MCF 10A (cell line): ENCODE measurements at regions not wholly inside any gene's neighbourhood (a gene's known extent, or its start where the extent isn't known, plus 50 kb on each side); places are given as distances from the start of the nearest gene placed in this dataset.

Experiments used
- BruUV-seq: library from RNA; stranded (reverse); fragments of 400-500 nt; replicated peaks from 2 replicates; lab custom pipeline; 2021; lab: Mats Ljungman, UMichigan
- CTCF ChIA-PET: fragments of 300-600 bp; sonication (Branson Sonifier 250); formaldehyde crosslinking; extraction: SDS; loops from one replicate; lab custom pipeline; 2021; ENCODE audit warnings: antibody characterized with exemption, inconsistent platforms; lab: Yijun Ruan, JAX
- POLR2A ChIA-PET: fragments of 300-600, 350-650 bp; sonication (Branson Sonifier 250); formaldehyde crosslinking; extraction: SDS; loops from one replicate; lab custom pipeline; 2020; ENCODE audit warnings: antibody characterized with exemption, inconsistent platforms; lab: Yijun Ruan, JAX
- DNase-seq: peaks from one replicate; pipeline ENCODE4 v3.0.0-alpha.2; 2018; ENCODE audit not compliant: unreplicated experiment
- H3K27ac Mint-ChIP-seq: one replicate; pipeline ENCODE4 v1.8.0; 2022; ENCODE audit warnings: mild to moderate bottlenecking, low read depth, mixed read lengths; ENCODE audit not compliant: unreplicated experiment
- H3K27me3 Mint-ChIP-seq: one replicate; pipeline ENCODE4 v1.8.0; 2022; ENCODE audit warnings: mixed read lengths; ENCODE audit not compliant: insufficient read depth, unreplicated experiment
- H3K36me3 Mint-ChIP-seq: one replicate; pipeline ENCODE4 v1.8.0; 2022; ENCODE audit warnings: mild to moderate bottlenecking, moderate library complexity, mixed read lengths; ENCODE audit not compliant: insufficient read depth, unreplicated experiment
- H3K4me1 Mint-ChIP-seq: one replicate; pipeline ENCODE4 v1.8.0; 2022; ENCODE audit warnings: mixed read lengths; ENCODE audit not compliant: insufficient read depth, unreplicated experiment
- H3K4me3 Mint-ChIP-seq: one replicate; pipeline ENCODE4 v1.8.0; 2022; ENCODE audit warnings: mild to moderate bottlenecking, moderate library complexity, mixed read lengths; ENCODE audit not compliant: unreplicated experiment
- H3K9me3 Mint-ChIP-seq: one replicate; pipeline ENCODE4 v1.8.0; 2022; ENCODE audit warnings: mixed read lengths; ENCODE audit not compliant: unreplicated experiment
- intact Hi-C: fragments of 100-400 bp; cut with micrococcal nuclease; formaldehyde crosslinking; loops from 2 replicates; pipeline ENCODE4 v1.14.1; 2022
- TF ChIP-seq, protein P1 (sequence below): fragments of 200-600 bp; IDR thresholded peaks from one replicate; pipeline ENCODE4 v1.8.0; 2022; ENCODE audit warnings: antibody characterized with exemption, mild to moderate bottlenecking; ENCODE audit not compliant: unreplicated experiment

DNA sequence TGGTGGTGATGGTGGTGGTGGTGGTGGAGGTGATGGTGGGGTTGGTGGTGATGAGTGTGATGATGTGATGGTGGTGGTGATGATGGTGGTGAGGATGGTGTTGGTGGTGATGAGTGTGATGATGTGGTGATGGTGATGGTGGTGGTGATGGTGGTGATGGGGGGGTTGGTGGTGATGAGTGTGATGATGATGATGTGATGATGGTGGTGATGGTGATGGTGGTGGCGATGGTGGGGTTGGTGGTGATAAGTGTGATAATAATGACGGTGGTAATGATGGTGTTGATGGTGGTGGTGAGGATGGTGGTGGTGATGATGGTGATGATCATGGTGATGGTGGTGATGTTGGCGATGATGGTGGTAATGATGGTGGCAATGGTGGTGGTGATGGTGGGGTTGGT is 67.7 kb downstream of the RRM2 start:
- POLR2A ChIA-PET, result no interaction called here
- H3K4me1 Mint-ChIP-seq, result no peaks in the 10 kb centered on the region
- H3K27ac Mint-ChIP-seq, result no peak overlapping the region
- TF ChIP-seq, protein P1, sequence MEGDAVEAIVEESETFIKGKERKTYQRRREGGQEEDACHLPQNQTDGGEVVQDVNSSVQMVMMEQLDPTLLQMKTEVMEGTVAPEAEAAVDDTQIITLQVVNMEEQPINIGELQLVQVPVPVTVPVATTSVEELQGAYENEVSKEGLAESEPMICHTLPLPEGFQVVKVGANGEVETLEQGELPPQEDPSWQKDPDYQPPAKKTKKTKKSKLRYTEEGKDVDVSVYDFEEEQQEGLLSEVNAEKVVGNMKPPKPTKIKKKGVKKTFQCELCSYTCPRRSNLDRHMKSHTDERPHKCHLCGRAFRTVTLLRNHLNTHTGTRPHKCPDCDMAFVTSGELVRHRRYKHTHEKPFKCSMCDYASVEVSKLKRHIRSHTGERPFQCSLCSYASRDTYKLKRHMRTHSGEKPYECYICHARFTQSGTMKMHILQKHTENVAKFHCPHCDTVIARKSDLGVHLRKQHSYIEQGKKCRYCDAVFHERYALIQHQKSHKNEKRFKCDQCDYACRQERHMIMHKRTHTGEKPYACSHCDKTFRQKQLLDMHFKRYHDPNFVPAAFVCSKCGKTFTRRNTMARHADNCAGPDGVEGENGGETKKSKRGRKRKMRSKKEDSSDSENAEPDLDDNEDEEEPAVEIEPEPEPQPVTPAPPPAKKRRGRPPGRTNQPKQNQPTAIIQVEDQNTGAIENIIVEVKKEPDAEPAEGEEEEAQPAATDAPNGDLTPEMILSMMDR, result no peak
- BruUV-seq, result no TSS peak
- intact Hi-C loops, result no loop called here
- DNase-seq, result no peak
- CTCF ChIA-PET, result no interaction called here
- H3K9me3 Mint-ChIP-seq, result peaks cover 15% of the 10 kb centered on the region
- H3K36me3 Mint-ChIP-seq, result no peaks in the 10 kb centered on the region
- H3K4me3 Mint-ChIP-seq, result no peak overlapping the region
- no peaks in the 10 kb centered on the region for H3K27me3 Mint-ChIP-seq

- intact Hi-C loops, result no loop called here
- Mint-ChIP-seq H3K4me1 (no peaks in the 10 kb centered on the region), H3K36me3 (no peaks in the 10 kb centered on the region), H3K27ac (no peak overlapping the region), H3K27me3 (no peaks in the 10 kb centered on the region), H3K4me3 (no peak overlapping the region), H3K9me3 (peaks cover 15% of the 10 kb centered on the region)
- no peak for DNase-seq
- TF ChIP-seq, protein P1, result no peak
- CTCF ChIA-PET, result no interaction called here
- BruUV-seq, result no TSS peak
- POLR2A ChIA-PET, result no interaction called here
Observed at GRCh38 chr2:10190737-10191532, 68.4 kb downstream of the RRM2 start.

DNA sequence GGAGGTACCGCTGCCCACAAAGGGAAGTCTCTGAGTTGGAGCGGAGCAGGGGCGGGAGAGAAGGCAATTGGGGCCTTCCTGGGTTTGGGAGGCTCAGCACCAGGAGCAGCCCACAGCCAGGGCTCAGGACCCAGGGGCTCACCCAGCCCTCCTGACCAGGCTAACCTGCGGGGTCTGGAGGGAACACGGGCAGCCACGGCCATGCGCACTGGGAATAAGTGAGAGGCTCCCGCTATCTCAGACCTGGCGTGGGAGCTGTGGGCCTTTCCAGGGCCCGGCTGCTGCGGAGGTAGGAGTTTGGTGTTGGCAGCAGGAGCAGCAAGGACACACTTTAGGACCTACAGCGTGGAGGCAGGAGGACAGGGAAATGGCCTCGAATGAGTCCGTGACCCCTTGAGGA is 69.0 kb downstream of the RRM2 start:
- intact Hi-C loops, result no loop called here
- POLR2A ChIA-PET, result no interaction called here
- peaks cover 15% of the 10 kb centered on the region for H3K9me3 Mint-ChIP-seq
- TF ChIP-seq, protein P1, result no peak
- no peaks in the 10 kb centered on the region for H3K36me3 Mint-ChIP-seq
- CTCF ChIA-PET, result interaction anchor here (0.6 to 0.9 kb wide), 2 partner anchors 26 to 409 kb away, joined by 3 to 4 read pairs; no protein-coding TSS in a partner anchor
- no peak for DNase-seq
- H3K4me1 Mint-ChIP-seq, result no peaks in the 10 kb centered on the region
- H3K27me3 Mint-ChIP-seq, result no peaks in the 10 kb centered on the region
- H3K27ac Mint-ChIP-seq, result no peak overlapping the region
- H3K4me3 Mint-ChIP-seq, result no peak overlapping the region
- BruUV-seq, result no TSS peak

DNA sequence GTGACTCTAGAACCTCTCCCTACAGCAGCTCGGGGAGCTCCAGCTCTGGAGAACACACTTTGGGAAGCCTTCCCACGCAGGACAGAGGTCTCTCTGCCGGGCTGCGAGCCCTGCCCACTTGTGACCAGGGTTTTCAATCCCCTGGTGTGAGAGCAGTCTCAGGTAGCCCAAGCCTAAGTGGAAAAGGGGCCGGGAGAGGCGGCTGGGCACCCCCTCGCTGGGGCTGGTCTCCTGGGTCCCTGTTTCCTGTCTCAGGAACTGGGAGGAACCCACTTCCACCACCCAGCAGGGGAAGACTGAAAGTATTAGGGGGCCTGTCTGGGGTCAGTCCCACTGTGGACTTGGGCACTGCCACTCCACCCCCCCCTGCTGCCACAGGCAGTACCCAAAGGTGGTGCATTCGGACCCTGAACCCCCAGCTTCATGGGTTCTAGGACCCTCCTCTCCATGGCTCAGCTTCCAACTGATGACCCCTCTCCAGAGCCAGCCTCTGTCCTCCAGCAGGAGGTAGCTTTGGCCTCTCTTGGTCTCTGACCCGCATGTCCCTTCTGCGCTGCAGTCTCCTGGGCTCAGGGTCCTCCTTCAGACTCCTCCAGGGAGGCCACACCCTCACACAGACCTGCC is 70.0 kb downstream of the RRM2 start:
- intact Hi-C loops, result no loop called here
- peaks cover 15% of the 10 kb centered on the region for H3K9me3 Mint-ChIP-seq
- ChIA-PET CTCF (interaction anchor here (0.6 to 0.9 kb wide), 3 partner anchors 27 to 116 kb away, joined by 4 to 6 read pairs (median 5); no protein-coding TSS in a partner anchor), POLR2A (interaction anchor here (0.6 kb wide), 1 partner anchor 16 kb away, joined by 3 read pairs; no protein-coding TSS in a partner anchor)
- no TSS peak for BruUV-seq
- no peak for DNase-seq
- H3K27me3 Mint-ChIP-seq, result no peaks in the 10 kb centered on the region
- no peak overlapping the region for H3K4me3 Mint-ChIP-seq
- no peaks in the 10 kb centered on the region for H3K4me1 Mint-ChIP-seq
- H3K36me3 Mint-ChIP-seq, result no peaks in the 10 kb centered on the region
- no peak overlapping the region for H3K27ac Mint-ChIP-seq
- TF ChIP-seq, protein P1, result no peak
